OCI-LY1 (cell line): ENCODE measurements at regions not wholly inside any gene's neighbourhood (a gene's known extent, or its start where the extent isn't known, plus 50 kb on each side); places are given as distances from the start of the nearest gene placed in this dataset.

Source experiments
- H2AFZ ChIP-seq: fragments of 200-600 bp; sonication (generic), shearing (Covaris generic); 2 replicates; pipeline ENCODE4 v1.6.0; 2014; ENCODE audit warnings: antibody characterized with exemption, mild to moderate bottlenecking, low read length
- H3F3A ChIP-seq: fragments of 200-600 bp; sonication (generic), shearing (Covaris generic); 2 replicates; pipeline ENCODE4 v1.6.0; 2014; ENCODE audit warnings: mild to moderate bottlenecking, antibody characterized with exemption, low read length, moderate library complexity; ENCODE audit not compliant: insufficient read depth
- H3K27ac ChIP-seq: fragments of 200-600 bp; sonication (generic); 2 replicates; pipeline ENCODE4 v1.5.1; 2014; ENCODE audit warnings: low read length, mixed run types, mild to moderate bottlenecking, low read depth; ENCODE audit not compliant: poor library complexity, severe bottlenecking
- H3K27me3 ChIP-seq: fragments of 200-600 bp; sonication (generic); 2 replicates; pipeline ENCODE4 v1.6.0; 2014; ENCODE audit warnings: antibody characterized with exemption, mild to moderate bottlenecking, low read length, moderate library complexity; ENCODE audit not compliant: insufficient read depth
- H3K36me3 ChIP-seq: fragments of 200-600 bp; sonication (generic); 2 replicates; pipeline ENCODE4 v1.6.1; 2014; ENCODE audit warnings: mild to moderate bottlenecking, antibody characterized with exemption, low read length, moderate library complexity, mixed read lengths; ENCODE audit not compliant: insufficient read depth
- H3K4me1 ChIP-seq: fragments of 200-600 bp; sonication (generic); 2 replicates; pipeline ENCODE4 v1.5.1; 2014; ENCODE audit warnings: mild to moderate bottlenecking, low read length, moderate library complexity; ENCODE audit not compliant: insufficient read depth, severe bottlenecking
- H3K4me2 ChIP-seq: fragments of 200-600 bp; sonication (generic), shearing (Covaris generic); 2 replicates; pipeline ENCODE4 v1.6.1; 2014; ENCODE audit warnings: low read length
- H3K4me3 ChIP-seq: fragments of 200-600 bp; sonication (generic); 2 replicates; pipeline ENCODE4 v1.5.1; 2014; ENCODE audit warnings: low read length, low read depth, mild to moderate bottlenecking, mixed read lengths; ENCODE audit not compliant: poor library complexity, severe bottlenecking
- H3K79me2 ChIP-seq: fragments of 200-600 bp; shearing (Covaris generic); 2 replicates; pipeline ENCODE4 v1.6.1; 2016; ENCODE audit warnings: mixed run types, low read length, mixed read lengths; ENCODE audit not compliant: insufficient read depth
- H3K9ac ChIP-seq: fragments of 200-600 bp; sonication (generic), shearing (Covaris generic); 2 replicates; pipeline ENCODE4 v1.6.1; 2014; ENCODE audit warnings: mild to moderate bottlenecking, low read length, mixed read lengths
- H3K9me2 ChIP-seq: fragments of 200-600 bp; sonication (generic), shearing (Covaris generic); 2 replicates; pipeline ENCODE4 v1.6.1; 2014; ENCODE audit warnings: low read depth, mild to moderate bottlenecking, low read length, mixed read lengths
- H3K9me3 ChIP-seq: fragments of 200-600 bp; shearing (Covaris generic); 2 replicates; pipeline ENCODE4 v1.6.1; 2014; ENCODE audit warnings: low read length, mixed read lengths
- H4K20me1 ChIP-seq: fragments of 200-600 bp; sonication (generic), shearing (Covaris generic); 2 replicates; pipeline ENCODE4 v1.6.0; 2016; ENCODE audit warnings: mild to moderate bottlenecking, low read length; ENCODE audit not compliant: insufficient read depth
- EZH2 ChIP-seq: fragments of 200-600 bp; sonication (generic), shearing (Covaris generic); IDR thresholded peaks from 2 replicates; pipeline ENCODE4 v1.8.0; 2017; ENCODE audit warnings: borderline replicate concordance, mixed run types, mild to moderate bottlenecking, antibody characterized with exemption, low read length, moderate library complexity, mixed read lengths
- TF ChIP-seq, protein P1 (sequence below): fragments of 200-600 bp; sonication (generic), shearing (Covaris generic); IDR thresholded peaks from 2 replicates; pipeline ENCODE4 v1.5.1; 2017; ENCODE audit warnings: mild to moderate bottlenecking, antibody characterized with exemption, low read length, moderate library complexity, mixed read lengths

DNA sequence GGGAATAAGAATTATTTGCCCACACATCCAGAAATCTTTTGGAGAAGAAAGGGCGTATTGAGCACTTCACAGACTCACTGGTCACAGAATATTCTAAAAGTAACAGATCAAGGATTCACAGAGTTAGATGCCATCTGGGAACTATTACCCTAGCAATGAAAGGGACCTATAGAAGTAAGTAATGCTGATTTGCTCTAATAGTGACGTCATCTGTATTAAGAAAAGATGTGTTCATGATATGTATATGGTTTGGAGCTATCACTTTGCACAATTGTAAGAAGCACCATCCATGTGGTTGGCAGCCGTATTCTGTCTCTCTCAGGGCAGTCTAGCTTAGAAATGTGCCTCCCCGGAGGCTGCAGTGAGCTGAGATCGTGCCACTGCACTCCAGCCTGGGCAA lies 52.8 kb upstream of the SV2C start:
- Histone ChIP-seq H3F3A (no peaks in the 10 kb centered on the region), H3K4me2 (no peak overlapping the region), H3K9me2 (no peaks in the 10 kb centered on the region), H3K36me3 (no peaks in the 10 kb centered on the region), H3K9me3 (no peaks in the 10 kb centered on the region), H4K20me1 (no peaks in the 10 kb centered on the region), H3K4me1 (no peaks in the 10 kb centered on the region), H3K27me3 (no peaks in the 10 kb centered on the region), H3K4me3 (no peak overlapping the region), H2AFZ (no peak overlapping the region), H3K9ac (no peak overlapping the region), H3K27ac (no peak overlapping the region), H3K79me2 (no peaks in the 10 kb centered on the region)
- TF ChIP-seq, protein P1, sequence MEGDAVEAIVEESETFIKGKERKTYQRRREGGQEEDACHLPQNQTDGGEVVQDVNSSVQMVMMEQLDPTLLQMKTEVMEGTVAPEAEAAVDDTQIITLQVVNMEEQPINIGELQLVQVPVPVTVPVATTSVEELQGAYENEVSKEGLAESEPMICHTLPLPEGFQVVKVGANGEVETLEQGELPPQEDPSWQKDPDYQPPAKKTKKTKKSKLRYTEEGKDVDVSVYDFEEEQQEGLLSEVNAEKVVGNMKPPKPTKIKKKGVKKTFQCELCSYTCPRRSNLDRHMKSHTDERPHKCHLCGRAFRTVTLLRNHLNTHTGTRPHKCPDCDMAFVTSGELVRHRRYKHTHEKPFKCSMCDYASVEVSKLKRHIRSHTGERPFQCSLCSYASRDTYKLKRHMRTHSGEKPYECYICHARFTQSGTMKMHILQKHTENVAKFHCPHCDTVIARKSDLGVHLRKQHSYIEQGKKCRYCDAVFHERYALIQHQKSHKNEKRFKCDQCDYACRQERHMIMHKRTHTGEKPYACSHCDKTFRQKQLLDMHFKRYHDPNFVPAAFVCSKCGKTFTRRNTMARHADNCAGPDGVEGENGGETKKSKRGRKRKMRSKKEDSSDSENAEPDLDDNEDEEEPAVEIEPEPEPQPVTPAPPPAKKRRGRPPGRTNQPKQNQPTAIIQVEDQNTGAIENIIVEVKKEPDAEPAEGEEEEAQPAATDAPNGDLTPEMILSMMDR: no peak
- no peak for TF ChIP-seq EZH2

DNA sequence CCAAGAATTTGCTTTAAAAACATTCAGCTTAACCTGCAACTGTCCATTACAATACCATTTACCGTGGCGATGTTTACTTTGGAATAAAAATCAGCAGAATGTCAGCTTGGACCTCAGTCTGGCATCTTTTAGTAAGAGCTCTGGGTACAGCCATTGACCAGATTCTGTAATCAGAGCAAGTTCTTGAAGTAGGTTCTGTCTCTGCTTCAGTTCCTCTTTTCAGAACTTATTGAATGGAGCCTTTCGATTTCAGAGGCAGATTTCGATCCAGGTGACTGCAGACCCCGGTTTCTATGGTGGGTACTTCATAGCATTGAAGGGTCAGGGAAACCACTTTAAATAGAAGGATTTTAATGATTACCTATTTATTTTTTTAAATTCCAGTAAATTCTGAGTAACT lies 53.4 kb upstream of the SV2C start:
- Histone ChIP-seq H3K4me1 (no peaks in the 10 kb centered on the region), H3K4me2 (no peak overlapping the region), H3K27me3 (no peaks in the 10 kb centered on the region), H3K9ac (no peak overlapping the region), H3F3A (no peaks in the 10 kb centered on the region), H3K9me3 (no peaks in the 10 kb centered on the region), H3K36me3 (no peaks in the 10 kb centered on the region), H2AFZ (no peak overlapping the region), H3K79me2 (no peaks in the 10 kb centered on the region), H3K4me3 (no peak overlapping the region), H4K20me1 (no peaks in the 10 kb centered on the region), H3K27ac (no peak overlapping the region), H3K9me2 (no peaks in the 10 kb centered on the region)
- no peak for TF ChIP-seq EZH2
- TF ChIP-seq, protein P1: no peak

DNA sequence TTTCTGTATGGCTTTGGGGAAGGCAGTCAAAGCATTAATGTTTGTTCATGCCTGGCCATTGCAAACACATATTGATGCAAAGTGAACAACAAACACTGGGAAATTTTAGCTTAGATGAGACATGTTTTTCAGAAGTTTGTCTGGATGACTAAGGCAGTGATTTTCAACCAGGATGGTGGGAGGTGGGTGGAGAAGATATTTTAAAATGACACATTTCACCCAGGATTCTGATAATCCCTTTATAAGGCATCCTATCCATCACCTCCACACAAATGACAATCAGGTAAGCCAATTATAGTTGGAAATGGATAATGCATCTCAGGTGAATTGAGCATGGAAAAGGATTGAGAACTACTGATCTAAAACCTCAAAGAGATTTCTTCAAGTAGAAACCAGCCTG lies 57.4 kb upstream of the SV2C start:
- Histone ChIP-seq H3K4me1 (no peaks in the 10 kb centered on the region), H2AFZ (no peak overlapping the region), H3K4me3 (no peak overlapping the region), H3K36me3 (no peaks in the 10 kb centered on the region), H3K27me3 (no peaks in the 10 kb centered on the region), H3K27ac (no peak overlapping the region), H3F3A (no peaks in the 10 kb centered on the region), H3K9me3 (no peaks in the 10 kb centered on the region), H4K20me1 (no peaks in the 10 kb centered on the region), H3K9me2 (no peaks in the 10 kb centered on the region), H3K9ac (no peak overlapping the region), H3K79me2 (no peaks in the 10 kb centered on the region), H3K4me2 (no peak overlapping the region)
- TF ChIP-seq EZH2: no peak
- TF ChIP-seq, protein P1: no peak
